Activated CD8-positive, alpha-beta memory T cell treated with anti-CD3 and anti-CD28 coated beads for 4 hours (primary cell): ENCODE measurements at regions not wholly inside any gene's neighbourhood (a gene's known extent, or its start where the extent isn't known, plus 50 kb on each side); places are given as distances from the start of the nearest gene placed in this dataset.
"Not testable (repeated sequence)": the region's sequence is repeated elsewhere in the genome, so short reads cannot be mapped to it uniquely, and the experiment has no call there.

Experiments used
- DNase-seq, 2 donors: peaks; one replicate each; pipeline ENCODE4 v3.0.0-alpha.2; 2020; ENCODE audit warnings: low read depth in 2 of 2

DNA sequence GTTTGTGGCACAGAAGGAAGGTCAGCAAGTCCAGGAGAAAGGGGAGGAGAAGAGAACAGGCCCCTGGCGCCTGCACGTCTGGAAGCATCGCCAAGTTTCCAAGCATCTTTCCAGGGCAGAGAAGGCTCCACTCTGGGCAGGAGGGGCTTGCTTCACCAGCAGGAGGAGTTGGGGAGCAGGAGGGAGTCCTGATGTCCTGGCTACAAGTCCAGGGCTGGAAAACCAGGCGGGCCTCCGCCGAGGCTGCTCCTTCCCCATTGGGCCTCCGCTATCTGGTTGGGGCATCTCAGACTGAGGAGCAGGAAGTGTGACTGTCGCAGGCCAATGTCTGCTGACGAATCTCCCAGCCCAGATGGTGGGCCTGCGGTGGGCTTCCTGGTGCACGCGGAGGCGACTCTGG, 421.9 kb downstream of the PREX1 start:
- no peak for DNase-seq

DNA sequence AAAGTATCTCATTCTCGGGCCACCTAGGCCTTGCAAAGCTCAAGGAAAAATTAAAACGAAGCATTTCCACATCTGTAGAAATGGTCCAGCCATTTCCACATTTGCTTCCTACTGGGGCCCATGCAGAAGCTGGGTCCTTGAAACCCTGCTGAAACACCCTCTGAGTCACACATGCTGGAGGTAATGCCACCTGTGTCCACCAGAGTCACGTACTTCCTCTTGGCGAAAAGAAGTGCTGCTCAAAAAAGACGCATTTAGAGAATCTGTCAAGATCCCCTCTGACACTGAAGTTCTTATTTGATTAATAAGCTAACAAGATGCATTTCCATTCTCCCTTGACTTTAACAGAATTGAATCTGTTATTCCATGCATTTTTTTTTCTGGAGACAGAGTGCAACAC, 423.2 kb downstream of the PREX1 start:
- no peak for DNase-seq

DNA sequence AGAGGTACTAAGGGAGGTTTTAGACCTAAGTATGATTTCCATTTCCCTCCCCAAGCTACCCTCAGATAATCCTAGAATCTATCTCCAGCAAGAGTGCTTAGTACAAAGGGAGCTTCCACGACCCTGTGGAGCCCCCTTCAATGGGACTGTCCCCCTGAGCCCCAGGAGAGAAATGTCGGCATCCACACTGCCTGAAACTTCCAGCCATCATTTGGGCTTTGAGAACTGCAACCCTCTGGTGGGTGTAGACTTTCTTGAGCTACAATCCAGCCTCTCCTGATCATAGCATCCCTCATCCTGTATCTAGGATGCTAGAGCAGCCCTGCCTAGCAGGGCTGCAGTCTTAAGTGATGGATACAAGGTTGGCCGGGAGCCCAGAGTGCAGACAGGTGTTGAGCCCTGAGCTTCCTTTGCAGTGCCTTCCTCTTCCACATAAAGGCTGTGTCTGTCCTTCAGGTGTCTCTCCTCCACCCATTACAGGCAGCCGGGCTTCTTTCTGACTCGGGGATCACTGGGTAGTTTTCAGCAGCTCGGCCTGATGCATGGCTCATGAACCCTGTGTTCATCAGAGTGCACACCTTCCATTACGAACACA, 424.5 kb downstream of the PREX1 start:
- no peak for DNase-seq

DNA sequence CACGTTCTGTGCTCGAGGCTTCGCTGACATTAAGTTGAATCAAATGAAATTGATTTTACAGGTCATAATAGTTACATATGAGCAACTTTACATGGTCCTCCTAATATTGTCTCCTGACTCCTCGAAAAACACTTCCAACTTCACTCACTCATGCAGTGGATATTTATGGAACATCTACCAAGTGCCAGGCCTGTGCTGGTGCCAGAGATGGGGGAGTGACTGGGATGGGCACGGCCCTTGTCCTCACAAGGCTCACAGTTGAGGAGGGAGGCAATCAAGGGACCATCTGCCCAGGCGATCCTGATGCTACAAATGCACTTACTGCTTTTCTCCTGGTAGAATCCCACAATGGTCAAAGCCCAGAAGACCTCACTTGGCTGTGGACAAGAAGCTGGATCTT, 426.4 kb downstream of the PREX1 start:
- no peak for DNase-seq

DNA sequence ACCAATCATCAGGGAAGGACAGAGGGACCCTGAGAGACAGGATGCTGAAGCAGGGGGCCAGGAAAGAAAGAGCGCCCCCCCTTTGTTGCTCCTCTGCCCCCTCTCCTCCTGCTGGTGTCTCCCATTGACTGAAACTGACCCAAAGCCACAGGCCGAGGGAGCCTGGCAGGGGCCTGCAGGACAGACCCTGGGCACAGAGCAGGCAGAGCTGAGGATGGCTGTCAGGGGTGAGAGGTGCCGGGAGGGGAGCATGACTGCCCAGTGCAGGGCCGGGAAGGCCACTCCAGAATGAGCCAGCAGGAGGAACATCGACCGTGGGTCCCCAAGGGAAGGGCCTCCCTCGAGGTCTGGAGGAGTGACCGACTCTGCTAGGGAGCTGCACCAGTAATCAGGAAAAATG, 427.8 kb downstream of the PREX1 start:
- DNase-seq, result no peak

DNA sequence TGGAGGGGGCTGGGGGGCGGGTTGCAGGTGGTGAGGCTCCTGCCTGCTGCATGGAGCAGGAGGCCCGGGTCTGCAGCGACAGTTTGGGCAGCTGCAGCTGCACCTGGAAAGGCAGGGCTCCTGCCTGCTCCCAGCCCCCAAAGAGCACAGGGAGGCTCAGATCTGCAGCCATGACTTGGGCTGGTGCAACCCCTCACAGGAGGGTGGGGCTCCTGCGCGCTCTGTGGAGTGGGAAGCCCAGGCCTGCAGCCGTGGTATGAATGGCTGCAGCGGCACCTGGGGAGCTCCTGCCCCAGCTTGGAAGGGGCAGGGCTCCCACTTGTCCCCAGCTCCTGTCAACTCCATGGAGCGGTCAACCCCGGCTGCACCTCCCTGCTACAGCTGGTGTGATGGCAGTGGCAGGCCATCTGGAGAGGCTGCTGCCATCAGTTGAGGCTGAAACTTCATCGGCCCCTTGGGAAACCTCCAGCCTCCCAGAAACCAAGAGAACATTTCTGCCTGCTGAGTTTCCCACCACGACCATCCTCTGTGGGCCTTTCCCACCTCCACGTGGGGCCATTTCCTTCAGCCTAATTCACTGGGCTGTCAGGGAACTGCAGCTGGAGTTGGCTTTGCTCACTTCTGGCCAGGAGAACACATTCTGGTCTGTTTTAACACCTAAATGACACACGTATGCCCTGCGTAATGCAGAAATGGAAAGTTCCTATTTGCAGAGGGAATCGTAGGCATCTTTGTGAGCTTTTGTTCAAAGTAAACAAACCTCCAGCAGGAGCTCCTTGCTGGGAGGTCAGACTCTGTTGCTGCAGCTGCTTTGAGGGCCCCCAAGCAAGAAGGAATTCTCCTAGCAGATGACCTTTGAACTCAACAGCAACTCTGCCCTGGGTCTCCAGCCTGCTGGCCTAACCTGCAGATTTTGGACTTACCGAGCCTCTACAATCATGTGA, 429.0 kb downstream of the PREX1 start:
- DNase-seq, result no peak

DNA sequence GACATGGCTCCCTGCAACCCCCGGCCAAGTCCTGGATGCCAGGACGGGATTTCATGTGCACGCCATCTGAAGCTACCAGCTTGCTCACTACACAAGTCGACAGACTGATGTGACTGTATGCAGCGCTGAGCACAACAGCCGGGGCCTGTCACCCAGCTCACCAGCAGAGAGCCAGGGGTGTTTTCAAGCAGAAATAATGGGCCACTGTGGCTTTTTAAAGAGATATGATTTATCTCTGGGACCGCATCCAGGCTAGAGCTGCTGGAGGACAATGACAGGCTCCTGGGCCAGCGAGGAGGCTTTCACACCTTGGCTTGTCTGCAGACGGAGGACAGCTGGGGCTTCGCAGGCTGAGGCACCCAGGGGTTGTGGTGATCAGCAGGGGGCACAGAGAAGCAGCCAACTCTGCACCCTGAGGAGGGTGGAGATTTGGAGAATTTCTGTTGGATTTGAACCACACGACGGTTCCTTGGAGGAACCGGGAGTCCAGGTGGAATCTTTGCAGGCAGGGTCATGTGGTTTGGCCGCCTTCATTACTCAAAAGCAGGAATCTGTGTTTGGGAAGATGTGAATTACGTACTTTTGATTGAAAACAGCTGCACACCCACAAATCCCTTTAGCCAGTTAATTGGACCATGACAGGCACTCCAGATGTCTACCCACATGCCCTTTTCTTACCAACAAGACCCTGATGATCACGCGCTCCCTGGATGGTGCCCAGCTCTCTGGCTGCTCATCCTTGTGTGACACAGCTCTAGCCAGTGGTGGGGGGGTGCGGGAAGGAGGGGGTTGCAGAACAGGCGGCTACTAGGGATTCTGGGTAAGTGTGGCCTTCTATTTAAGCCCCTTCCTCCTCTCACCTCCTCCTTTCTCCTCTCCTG, 430.6 kb downstream of the PREX1 start:
- DNase-seq, result not testable (repeated sequence)

DNA sequence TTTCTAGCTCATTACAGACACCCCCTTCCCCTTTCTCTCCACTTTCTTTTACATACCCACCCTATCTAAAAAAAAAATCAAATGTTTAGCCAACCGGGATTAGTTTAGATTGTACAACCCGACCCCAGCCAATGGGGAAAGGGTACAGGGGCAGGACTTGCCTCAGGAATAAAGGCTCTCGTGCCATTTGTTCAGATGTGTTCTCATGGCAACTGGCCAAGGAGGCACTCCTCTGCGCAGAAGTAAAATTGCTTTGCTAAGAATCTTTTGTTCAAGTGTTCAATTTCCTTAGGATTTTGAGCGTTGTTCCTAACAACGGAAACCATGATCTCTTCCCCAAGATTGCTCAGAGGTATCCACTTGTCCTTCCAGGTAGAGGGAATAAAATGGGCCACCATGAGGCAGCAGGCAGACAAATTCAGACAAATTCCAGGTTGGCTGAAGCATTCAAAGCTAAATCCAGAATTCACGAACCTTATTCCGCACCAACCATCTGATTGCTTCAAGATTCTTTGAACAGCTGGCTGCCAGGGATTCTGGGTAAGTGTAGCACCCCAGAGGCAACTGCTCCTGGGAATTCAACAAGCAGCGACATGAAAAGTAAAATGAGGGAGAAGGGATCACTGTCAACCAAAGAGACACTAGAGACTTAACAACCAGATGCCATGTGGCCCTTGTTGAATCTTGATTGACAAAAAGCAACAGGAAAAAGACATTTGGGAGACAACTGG, 431.8 kb downstream of the PREX1 start:
- no peak for DNase-seq

DNA sequence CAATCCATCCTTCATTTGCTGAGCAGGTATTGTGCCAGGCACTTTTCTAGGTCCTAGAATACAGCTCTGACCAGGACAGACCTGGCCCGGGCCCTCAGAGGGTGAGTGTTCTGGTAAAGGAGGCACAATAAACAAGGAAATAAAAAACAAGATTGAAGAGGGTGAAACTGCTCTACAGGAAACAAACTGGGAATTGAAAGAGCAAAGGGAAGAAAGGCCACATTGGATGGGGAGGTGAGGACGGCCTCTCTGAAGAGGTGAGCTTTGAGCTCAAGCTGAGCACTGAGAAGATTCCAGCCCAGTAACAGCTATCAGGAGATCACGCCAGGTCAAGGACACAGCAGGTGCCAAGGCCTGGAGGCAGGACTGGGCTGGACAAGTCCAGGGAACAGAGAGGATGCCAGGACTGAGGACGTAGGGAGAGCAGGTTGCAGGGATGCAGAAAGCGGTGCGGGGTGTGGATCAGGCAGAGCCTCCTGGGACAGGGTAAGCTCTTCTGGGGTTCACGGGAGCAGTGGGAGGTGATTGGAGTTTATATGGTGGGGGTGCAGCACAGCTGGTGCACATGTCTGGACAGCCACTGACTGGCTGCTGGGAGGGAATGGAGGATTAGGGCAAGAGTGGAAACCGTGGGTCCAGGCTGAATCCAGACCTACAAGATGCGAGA, 433.3 kb downstream of the PREX1 start:
- DNase-seq, result no peak

DNA sequence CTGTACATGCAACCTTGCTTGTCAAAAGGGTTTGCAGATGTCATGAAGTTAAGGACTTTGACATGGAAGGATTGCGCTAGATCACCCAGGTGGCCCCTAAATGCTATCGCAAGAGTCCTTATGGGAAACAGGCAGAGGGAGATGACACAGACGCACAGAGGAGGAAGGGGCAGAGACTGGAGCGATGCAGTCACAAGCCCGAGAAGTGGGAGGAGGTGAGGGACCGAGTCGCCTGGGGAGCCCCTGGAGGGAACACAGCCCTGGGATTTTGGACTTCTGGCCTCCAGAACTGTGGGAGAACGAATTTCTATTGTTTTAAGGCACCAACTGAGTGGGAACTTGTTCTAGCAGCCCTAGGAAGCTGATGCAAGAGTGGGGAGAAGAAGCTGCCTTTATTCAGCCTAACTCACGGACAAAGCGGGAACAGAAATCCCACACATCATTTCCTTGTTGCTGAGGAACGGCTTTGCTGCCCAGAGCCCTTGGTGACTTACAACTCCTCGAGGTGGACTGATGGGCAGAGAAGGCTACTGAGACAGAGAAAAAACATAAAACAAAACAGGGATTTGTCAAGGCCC, 434.0 kb downstream of the PREX1 start:
- DNase-seq, result no peak

DNA sequence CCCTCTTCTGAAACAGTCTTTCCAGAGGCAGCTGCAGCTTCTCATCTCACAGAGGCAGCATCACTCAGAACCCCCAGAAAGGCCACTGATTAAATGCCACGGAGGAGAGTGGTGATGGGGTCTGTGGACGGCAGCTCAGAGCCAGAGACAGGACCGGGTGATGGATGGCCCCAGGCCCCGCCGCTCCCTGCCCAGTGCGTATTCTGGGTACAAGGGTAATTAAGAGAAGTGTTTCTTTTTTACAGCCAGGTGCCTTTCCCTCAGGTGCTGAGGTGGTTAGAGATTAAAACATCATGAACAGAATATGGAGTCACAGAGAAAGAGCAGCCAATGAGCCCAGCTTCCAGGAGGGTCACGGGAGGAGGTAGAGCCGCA, 434.5 kb downstream of the PREX1 start:
- DNase-seq, result no peak

DNA sequence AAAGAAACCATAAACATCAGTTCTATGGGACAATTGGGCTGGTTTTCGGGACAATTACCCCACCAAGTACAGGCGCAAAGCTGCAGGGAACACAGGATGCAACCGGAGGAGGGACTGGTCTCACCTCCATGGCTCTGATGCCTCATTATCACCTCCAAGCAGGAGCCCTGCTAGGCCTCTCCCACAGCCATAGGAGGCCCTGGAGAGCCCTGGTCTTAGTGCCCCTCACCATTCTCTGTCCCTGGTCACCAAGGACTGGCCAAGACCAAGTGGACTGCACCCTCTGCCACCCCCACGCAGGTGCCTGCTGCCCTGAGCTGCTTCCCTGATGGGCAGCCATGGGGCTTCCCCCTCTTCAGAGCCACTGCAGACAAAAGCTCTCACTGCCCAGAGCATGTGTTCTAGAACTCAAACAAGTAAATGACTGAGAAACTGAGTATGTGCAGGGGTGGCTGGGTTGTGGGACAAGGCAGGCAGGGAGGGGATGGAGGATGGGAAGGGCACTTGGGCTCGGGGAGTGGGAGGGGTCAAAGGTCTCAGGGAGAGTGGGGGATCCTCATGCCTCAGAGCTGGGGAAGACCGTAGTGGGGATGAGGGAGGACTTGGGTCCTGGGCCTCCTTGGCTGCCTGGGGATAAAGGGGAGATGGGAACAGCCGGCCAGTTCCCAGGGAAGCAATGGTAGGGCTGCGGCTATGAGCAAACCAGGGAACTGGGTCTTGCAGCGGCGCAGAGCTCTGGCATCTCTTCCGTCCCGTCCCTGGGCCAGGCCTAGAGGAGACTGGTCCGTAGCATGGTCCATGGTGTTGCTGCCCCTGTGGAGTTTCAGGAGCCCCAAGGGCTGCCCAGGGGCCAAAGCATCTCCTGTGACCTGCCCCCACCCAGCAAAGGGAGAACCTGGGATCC, 435.1 kb downstream of the PREX1 start:
- DNase-seq, result no peak

DNA sequence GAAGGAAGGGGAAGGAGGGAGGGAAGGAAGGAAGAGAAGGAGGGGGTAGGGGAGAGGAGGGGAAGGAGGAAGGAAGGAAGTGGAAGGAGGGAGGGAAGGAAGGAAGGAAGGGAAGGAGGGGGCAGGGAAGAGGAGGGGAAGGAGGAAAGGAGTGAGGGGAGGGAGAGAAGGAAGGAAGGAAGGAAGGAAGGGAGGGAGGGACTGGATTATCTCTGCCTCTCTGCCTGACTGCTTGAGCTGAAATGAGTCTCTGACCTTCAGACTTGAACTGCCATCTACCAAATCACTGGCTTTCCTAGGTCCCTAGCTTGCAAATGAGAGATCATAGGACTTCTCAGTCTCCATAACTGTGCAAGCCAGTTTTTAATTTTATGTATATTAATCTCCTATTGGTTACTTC, 436.8 kb downstream of the PREX1 start:
- no peak for DNase-seq

DNA sequence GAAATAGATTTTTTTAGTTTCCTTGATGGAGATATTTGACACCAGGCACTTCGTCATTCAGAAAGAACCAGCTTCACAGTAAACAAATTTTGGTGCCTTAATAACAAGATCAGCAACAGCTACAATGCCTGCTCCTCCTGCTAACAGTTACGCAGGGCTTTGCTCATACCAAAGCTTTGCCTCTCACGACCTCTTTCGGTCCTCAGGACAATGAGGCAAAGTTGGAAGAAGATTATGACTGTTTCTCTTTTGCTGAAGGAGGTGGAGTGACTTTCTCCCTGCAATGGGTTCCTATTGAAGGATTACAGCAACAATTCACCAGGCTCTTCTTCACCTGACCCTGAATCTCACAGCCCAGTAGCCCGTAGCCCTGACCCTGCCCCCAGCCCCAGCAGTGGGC, 440.1 kb downstream of the PREX1 start:
- DNase-seq, result no peak

DNA sequence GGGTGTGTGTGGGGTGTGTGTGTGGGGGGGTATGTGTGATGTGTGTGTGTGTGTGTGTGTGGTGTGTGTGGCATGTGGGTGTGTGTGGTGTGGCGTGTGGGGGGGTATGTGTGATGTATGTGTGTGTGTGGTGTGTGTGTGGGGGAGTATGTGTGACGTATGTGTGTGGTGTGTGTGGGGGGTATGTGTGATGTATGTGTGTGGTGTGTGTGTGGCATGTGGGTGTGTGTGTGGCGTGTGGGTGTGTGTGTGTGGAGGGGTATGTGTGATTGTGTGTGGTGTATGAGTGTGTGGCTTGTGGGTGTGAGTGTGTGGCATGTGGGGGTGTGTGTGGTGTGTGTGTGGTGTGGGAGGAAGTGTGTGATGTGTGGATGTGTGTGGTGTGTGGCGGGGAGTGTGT, 442.3 kb downstream of the PREX1 start:
- no peak for DNase-seq

DNA sequence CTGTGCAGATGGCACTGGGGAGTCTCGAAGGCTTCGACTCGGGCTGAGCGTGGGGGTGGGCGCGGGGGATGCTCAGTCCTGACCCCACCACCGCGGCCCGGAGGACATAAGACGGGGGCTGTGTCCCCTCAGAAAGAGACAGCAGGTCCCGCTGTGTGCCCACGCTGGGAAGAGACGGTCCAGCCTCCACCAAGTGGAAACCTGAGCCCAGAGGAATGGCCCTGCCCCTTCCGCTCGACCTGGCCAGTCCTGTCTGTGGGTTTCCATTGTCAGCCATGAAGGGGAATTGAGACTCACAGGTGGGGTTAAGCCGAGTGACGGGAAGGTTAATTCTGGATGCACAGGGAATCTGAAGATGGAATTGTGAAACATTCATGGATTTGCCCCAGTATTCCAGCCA, 442.7 kb downstream of the PREX1 start:
- no peak for DNase-seq

DNA sequence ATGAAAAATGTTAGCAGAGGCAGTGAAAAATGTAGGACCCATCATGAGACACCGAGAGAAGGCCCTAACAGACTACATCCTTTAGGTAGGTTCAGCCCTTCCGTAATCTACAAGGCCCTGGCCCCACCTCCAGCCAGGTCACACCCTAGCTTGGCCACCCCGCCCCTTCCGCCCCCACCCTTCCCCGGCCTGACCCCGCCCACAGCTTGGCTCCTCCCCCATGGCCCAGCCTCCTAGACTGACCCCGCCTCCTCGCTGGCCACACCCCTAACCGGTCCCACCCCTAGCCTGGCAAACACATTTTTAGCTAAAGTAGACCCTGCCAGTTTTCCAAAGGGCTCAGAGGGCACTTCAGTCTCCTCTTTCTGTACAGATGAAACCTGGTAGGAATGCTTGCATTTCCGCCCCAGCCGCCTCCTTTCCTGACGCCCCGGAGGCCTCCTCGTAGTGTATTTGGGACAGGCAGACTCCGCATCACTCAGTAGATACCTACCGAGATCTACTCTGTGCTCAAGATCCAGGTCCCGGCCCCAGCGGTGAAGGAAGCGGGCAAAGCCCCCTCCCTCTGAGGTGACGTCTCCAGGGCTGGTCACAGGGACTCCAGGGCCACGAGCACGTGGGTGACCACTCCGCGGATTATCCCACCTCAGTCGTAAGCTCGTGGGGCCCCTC, 443.5 kb downstream of the PREX1 start:
- DNase-seq, result no peak

DNA sequence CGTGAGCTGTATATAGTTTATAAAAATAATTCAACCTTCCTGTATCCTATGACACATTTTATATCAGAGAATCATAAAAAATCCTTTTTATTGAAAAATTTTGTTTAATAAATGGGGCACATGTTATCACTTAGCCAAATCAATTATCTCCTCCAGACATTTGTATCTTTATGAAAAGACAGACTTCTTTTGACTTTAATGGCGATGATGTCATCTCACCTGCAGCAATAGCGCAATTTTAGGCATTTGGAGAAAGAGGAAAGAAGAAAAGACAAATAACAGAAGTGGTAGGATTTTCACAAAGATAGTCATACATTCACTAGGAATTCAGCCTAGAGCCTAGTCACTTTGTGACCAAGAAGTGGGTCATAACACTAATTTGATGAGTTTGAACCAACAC, 444.5 kb downstream of the PREX1 start:
- no peak for DNase-seq

DNA sequence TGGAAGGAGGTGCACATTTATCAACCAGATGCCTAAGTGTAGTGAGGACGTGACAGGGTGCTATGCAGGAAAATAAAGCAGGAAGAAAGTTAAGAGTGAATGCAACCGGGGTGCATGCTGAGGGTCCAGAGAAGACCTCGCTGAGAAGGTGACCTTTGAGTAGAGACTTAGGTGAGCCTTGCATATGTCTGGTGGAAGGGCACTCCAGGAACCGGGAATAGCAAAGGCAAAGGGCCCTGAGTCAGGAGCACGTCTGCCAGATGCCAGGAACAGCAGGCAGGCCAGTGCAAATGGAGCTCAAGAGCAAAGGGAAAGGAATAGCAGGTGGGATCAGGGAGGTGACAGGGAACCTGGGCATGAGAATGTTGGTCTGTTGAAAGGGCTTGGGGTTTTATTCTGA, 445.5 kb downstream of the PREX1 start:
- no peak for DNase-seq
